ENCODE measurements at regions not wholly inside any gene's neighbourhood (a gene's known extent, or its start where the extent isn't known, plus 50 kb on each side); places are given as distances from the start of the nearest gene placed in this dataset.
"Not testable (repeated sequence)": the region's sequence is repeated elsewhere in the genome, so short reads cannot be mapped to it uniquely, and the experiment has no call there.

DNA sequence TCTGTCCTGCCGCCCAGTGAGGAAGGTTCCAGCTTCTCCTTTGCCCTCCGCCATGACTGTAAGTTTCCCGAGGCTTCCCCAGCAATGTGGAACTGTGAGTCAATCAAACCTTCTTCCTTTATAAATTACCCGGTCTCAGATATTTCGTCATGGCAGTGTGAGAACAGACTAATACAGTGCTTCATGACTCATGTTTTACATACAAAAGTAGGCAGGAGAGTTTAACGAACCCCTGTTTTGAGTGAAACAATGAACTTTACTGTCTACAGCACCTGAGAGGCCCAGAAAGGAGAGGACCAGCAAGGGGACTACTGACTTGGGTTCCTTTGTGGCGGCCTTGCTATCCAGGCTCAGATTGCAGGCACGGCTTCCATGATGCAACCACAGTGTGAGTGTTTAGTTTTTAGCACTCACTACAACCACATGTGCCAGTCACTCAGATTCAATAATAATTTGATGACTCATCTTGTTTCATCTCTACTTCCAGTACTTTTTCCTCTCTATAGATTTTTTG is 139.1 kb upstream of the CLINT1 start:
- no peak for DNase-seq

GRCh38 chr5:157994906-157995519 is 136.1 kb upstream of the CLINT1 start:
- peak; percentile 14 for DNase-seq

- peak; percentile 8 for DNase-seq
These were observed 135.2 kb upstream of the CLINT1 start for GRCh38 chr5:157993986-157994691.

DNA sequence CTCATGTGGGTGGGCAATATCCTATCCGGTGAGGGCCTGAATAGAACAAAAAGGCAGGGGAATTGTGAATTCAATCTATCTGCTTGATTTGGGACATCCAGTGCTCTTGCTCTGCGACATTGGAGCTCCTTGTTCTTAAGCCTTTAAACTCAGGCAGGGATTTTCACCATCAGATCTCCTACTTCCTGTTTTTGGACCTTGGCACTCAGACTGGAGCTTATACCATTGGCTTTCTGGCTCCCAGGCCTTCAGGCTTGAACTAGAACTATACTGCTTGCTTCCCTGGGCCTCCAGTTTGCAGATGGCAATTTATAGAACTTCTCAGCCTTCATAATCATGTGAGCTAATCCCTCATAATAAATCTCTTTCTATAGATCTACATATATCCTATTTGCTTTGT is 134.3 kb upstream of the CLINT1 start:
- no peak for DNase-seq

- no peak for DNase-seq
These were observed 131.7 kb upstream of the CLINT1 start for GRCh38 chr5:157990583-157991181.

DNA sequence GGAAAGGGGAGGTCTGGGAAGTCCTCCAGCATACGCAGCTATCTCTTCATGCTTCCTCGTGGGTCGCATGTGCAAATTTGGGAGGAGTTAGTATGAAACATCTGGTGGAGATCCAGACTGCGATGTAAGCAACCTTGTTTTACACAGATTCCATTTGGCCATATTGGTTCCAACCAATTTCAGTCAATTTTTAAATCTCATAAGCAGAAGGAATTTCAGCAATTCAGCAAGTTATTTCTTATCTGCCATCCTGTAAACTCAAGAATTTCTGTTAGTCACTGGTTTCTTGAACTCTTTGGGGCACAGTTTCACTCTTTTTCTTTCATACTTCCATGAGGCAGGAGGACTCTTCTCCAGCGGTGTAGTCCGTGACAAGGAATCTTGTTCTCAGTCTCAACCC is 130.4 kb upstream of the CLINT1 start:
- DNase-seq, result no peak

- DNase-seq, result no peak
These were observed 128.3 kb upstream of the CLINT1 start for GRCh38 chr5:157987259-157987658.

- DNase-seq, result no peak
These were observed 127.6 kb upstream of the CLINT1 start for GRCh38 chr5:157986431-157986990.

DNA sequence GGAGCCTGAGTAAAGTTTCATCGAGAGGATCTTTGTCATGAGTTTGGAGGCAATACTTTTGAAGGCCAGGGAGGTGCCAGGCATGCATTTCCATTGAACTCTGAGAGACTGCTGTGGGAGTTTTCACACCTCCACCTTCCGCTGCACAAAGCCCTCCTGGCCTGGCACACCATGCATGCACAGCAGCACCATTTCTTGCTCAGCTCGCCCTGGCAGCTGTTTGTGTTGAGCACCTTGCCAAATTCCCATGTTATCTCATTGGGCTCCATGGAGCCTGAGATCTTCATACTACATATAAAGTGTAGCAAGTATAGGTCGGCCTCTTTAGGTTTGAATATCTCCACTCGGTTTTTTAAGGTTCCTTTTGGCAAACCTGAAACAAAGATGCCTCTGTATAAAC is 125.7 kb upstream of the CLINT1 start:
- DNase-seq, result no peak

- no peak for DNase-seq
These were observed 125.1 kb upstream of the CLINT1 start for GRCh38 chr5:157983906-157984551.

DNA sequence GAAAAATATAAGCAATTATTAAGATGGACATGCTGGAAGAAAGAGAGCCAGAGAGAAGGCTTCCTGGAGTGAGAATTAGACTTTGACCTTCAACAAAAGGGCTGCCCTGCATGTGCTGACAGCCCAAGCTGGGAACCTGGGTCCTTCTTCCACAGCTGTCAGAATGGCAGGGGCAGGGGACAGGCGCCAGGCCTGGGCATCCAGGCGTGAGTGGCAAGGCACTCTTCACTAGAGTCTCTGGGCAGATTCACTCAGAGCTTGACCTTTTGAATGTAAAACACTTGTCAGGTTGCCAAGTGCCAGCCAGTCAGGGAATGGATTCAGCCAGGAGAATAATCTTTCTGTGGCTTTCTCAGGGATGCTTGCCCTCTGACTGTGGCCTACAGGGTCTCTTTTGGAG is 119.1 kb upstream of the CLINT1 start:
- no peak for DNase-seq

DNA sequence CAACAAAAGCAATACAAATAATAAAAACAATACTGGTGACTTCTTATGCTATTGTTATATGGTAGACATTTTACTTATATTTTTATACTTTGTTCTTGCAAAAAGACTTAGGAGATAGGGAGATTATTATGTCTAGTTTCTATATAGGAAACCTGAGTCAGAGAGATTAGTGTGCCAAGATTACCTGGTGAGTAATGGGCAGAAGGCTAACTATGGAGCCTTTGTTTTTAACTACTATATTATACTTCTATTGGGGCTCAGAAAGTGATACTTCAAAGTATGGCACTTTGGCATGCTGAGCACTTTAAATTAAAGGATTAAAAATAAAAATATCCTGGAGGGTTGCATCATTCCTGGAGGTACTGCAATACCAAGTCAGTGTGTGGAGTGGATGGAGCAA is 117.5 kb upstream of the CLINT1 start:
- no peak for DNase-seq

- no peak for DNase-seq
These were observed 113.6 kb upstream of the CLINT1 start for GRCh38 chr5:157972579-157972978.

GRCh38 chr5:157971571-157972216 is 112.7 kb upstream of the CLINT1 start:
- DNase-seq, result peak; percentile 65

DNA sequence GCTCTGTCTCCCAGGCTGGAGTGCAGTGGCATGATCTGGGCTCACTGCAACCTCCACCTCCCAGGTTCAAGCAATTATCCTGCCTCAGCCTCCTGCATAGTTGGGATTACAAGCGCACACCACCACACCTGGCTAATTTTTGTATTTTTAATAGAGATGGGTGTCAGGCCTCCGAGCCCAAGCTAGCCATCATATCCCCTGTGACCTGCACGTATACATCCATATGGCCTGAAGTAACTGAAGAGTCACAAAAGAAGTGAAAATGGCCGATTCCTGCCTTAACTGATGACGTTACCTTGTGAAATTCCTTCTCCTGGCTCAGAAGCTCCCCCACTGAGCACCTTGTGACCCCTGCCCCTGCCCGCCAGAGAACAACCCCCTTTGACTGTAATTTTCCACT is 109.6 kb upstream of the CLINT1 start:
- DNase-seq, result not testable (repeated sequence)

- DNase-seq, result no peak
These were observed 107.0 kb upstream of the CLINT1 start for GRCh38 chr5:157965989-157966388.

DNA sequence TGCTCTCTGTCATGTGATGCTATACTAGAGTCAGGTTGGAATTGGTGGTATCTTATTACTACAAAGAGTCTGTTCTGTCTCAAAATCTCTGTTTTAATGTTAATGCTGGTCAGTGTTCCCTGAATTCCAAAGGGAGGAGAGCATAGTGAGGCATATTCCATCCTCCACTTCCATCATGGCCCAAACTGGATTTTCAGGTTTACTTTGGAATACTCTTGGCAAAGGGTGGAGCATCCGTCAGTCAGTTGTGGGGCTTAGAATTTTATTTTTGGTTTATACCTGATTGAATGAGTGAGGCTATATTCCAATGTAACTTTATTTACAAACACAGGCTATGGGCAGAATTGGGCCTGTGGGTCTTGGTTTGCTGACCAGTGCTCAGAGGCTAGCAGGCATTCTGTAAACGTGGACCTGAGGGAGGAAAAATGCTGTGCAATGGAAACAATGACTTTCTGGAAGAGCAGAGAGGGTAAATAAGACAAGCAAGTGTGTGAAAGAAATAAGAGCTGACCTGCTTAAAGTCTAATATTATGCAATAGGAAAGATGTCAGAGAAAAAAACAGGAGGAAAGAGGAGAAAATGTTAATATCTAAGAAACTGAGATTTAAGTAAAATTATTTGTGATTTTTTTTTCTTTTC is 106.2 kb upstream of the CLINT1 start:
- DNase-seq, result no peak

- DNase-seq, result no peak
These were observed 104.8 kb upstream of the CLINT1 start for GRCh38 chr5:157963761-157964160.

GRCh38 chr5:157963244-157963643 is 104.3 kb upstream of the CLINT1 start:
- no peak for DNase-seq

GRCh38 chr5:157962686-157963085 is 103.7 kb upstream of the CLINT1 start:
- DNase-seq, result not testable (repeated sequence)

- no peak for DNase-seq
These were observed 103.1 kb upstream of the CLINT1 start for GRCh38 chr5:157961896-157962590.

DNA sequence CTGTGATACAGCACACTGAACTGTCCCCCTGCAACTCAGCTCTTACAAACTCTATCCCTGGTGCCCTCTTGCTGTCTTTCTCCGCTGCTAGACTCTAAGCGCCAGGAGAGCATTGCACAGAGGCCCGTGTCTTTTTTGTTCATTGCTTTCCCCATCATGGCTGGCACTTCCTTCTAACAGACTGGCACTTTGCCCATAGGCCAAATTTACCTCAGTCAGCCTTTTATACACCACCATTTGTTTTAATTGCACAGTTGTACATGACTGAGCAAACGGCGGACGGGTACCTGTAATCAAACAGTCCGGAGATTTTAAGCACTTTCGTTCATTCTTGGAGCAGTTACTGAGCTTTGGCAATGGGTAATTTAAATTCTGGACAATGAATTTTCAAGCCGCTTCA is 102.2 kb upstream of the CLINT1 start:
- no peak for DNase-seq

Measured in DMS79 (cell line).